ENCODE measurements at regions not wholly inside any gene's neighbourhood (a gene's known extent, or its start where the extent isn't known, plus 50 kb on each side); places are given as distances from the start of the nearest gene placed in this dataset.

- no peaks in the 10 kb centered on the region for H3K36me3 ChIP-seq
- no peak for DNase-seq
- intact Hi-C loops (cut with DNase I; ENCODE audit: low total_unique reads), result no loop called here
- WGBS, 5 donors, result 68 to 85% (median 78%) methylated on average over 2 of the region's 2 CpGs
- H3K4me1 ChIP-seq, result no peaks in the 10 kb centered on the region
- H3K27me3 ChIP-seq (replicated peaks in 1 of 7), result no peaks in the 10 kb centered on the region
- TF ChIP-seq POLR2AphosphoS5 (IDR thresholded peaks at IDR 0.05) (no peak), POLR2A (IDR thresholded peaks at IDR 0.05) (no peak), CTCF (IDR thresholded peaks at IDR 0.05 in 8 of 11, conservative IDR thresholded peaks at IDR 0.05 in 3 of 11) (no peak)
- peaks cover 0 to 34% (median 18%) of the 10 kb centered on the region in 8 donors for H3K9me3 ChIP-seq
- no peak overlapping the region for H3K27ac ChIP-seq
- H3K4me3 ChIP-seq, result no peak overlapping the region
Observed at GRCh38 chr20:22901921-22902320, 133.2 kb upstream of the SSTR4 start.

GRCh38 chr20:22904386-22904785, 130.7 kb upstream of the SSTR4 start:
- H3K4me1 ChIP-seq, result no peaks in the 10 kb centered on the region
- H3K36me3 ChIP-seq, result no peaks in the 10 kb centered on the region
- peaks cover 0 to 11% (median 0%) of the 10 kb centered on the region in 7 donors for H3K27me3 ChIP-seq (replicated peaks in 1 of 7)
- TF ChIP-seq POLR2A (IDR thresholded peaks at IDR 0.05) (no peak), CTCF (IDR thresholded peaks at IDR 0.05 in 8 of 11, conservative IDR thresholded peaks at IDR 0.05 in 3 of 11) (no peak), POLR2AphosphoS5 (IDR thresholded peaks at IDR 0.05) (no peak)
- intact Hi-C loops (cut with DNase I; ENCODE audit: low total_unique reads), result no loop called here
- 82 to 90% (median 86%) methylated on average over 2 of the region's 2 CpGs for WGBS, 5 donors
- peaks cover 0 to 34% (median 18%) of the 10 kb centered on the region in 8 donors for H3K9me3 ChIP-seq
- H3K4me3 ChIP-seq, result no peak overlapping the region
- no peak overlapping the region for H3K27ac ChIP-seq
- DNase-seq, result no peak

- DNase-seq, result no peak
- peaks cover 0 to 29% (median 18%) of the 10 kb centered on the region in 8 donors for H3K9me3 ChIP-seq
- WGBS, 5 donors, result 68 to 94% (median 89%) methylated on average over 2 of the region's 2 CpGs
- no peak overlapping the region for H3K27ac ChIP-seq
- peaks cover 0 to 11% (median 0%) of the 10 kb centered on the region in 7 donors for H3K27me3 ChIP-seq (replicated peaks in 1 of 7)
- H3K36me3 ChIP-seq, result no peaks in the 10 kb centered on the region
- intact Hi-C loops (cut with DNase I; ENCODE audit: low total_unique reads), result no loop called here
- no peak overlapping the region for H3K4me3 ChIP-seq
- TF ChIP-seq CTCF (IDR thresholded peaks at IDR 0.05 in 8 of 11, conservative IDR thresholded peaks at IDR 0.05 in 3 of 11), result no peak
- TF ChIP-seq POLR2A (IDR thresholded peaks at IDR 0.05), result no peak
- TF ChIP-seq POLR2AphosphoS5 (IDR thresholded peaks at IDR 0.05), result no peak
- H3K4me1 ChIP-seq, result no peaks in the 10 kb centered on the region
Observed at GRCh38 chr20:22904905-22905304, 130.2 kb upstream of the SSTR4 start.

- Histone ChIP-seq H3K27ac (no peak overlapping the region), H3K4me1 (no peaks in the 10 kb centered on the region), H3K27me3 (replicated peaks in 1 of 7) (peaks cover 0 to 11% (median 0%) of the 10 kb centered on the region in 7 donors), H3K4me3 (no peak overlapping the region), H3K9me3 (peaks cover 0 to 21% (median 15%) of the 10 kb centered on the region in 8 donors), H3K36me3 (no peaks in the 10 kb centered on the region)
- TF ChIP-seq POLR2A (IDR thresholded peaks at IDR 0.05), result no peak
- TF ChIP-seq CTCF (IDR thresholded peaks at IDR 0.05 in 8 of 11, conservative IDR thresholded peaks at IDR 0.05 in 3 of 11), result no peak
- TF ChIP-seq POLR2AphosphoS5 (IDR thresholded peaks at IDR 0.05), result no peak
- 37 to 56% (median 45%) methylated on average over 7 to 10 of the region's 10 CpGs for WGBS, 5 donors
- intact Hi-C loops (cut with DNase I; ENCODE audit: low total_unique reads), result no loop called here
- no peak for DNase-seq
Observed at GRCh38 chr20:22905658-22906057, 129.5 kb upstream of the SSTR4 start.
